ENCODE measurements at regions not wholly inside any gene's neighbourhood (a gene's known extent, or its start where the extent isn't known, plus 50 kb on each side); places are given as distances from the start of the nearest gene placed in this dataset.
"Not testable (repeated sequence)": the region's sequence is repeated elsewhere in the genome, so short reads cannot be mapped to it uniquely, and the experiment has no call there.

- not testable (repeated sequence) for DNase-seq
Observed at GRCh38 chr1:60913708-60914107, 168.7 kb upstream of the NFIA start.

DNA sequence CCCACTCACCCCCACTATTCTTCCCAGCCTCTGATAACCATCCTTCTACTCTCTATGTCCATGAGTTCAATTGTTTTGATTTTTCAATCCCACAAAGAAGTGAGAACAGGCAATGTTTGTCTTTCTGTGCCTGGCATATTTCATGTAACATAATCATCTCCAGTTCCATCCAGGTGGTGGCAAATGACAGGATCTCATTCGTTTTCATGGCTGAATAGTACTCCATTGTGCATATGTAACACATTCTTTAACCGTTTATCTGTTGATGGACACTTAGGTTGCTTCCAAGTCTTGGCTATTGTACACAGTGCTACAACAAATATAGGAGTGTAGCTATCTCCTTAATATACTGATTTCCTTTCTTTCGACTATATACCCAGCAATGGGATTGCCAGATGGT, 169.3 kb upstream of the NFIA start:
- DNase-seq: no peak

- DNase-seq: no peak
Observed at GRCh38 chr1:60911966-60912697, 170.2 kb upstream of the NFIA start.

GRCh38 chr1:60908159-60908558, 174.2 kb upstream of the NFIA start:
- no peak for DNase-seq

DNA sequence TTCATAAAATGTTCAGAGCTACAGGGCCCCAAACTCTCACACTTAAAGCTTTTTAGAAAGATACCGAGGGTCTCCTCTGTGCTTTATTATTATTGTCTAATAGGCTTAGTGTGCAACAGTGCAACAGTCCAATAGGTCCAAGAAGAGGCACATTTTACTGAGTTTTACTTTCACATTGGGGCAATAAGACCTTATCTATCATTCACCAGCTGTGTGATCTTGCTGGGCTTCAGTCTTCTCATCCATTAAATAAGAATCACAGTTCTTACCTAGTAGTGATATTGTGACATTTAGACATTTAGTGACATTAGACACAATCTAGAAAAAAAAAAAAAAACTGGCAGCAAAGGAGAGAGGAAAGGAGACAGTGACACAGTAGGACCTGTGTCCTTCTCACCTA, 175.8 kb upstream of the NFIA start:
- DNase-seq: no peak

GRCh38 chr1:60906039-60906438, 176.3 kb upstream of the NFIA start:
- no peak for DNase-seq

DNA sequence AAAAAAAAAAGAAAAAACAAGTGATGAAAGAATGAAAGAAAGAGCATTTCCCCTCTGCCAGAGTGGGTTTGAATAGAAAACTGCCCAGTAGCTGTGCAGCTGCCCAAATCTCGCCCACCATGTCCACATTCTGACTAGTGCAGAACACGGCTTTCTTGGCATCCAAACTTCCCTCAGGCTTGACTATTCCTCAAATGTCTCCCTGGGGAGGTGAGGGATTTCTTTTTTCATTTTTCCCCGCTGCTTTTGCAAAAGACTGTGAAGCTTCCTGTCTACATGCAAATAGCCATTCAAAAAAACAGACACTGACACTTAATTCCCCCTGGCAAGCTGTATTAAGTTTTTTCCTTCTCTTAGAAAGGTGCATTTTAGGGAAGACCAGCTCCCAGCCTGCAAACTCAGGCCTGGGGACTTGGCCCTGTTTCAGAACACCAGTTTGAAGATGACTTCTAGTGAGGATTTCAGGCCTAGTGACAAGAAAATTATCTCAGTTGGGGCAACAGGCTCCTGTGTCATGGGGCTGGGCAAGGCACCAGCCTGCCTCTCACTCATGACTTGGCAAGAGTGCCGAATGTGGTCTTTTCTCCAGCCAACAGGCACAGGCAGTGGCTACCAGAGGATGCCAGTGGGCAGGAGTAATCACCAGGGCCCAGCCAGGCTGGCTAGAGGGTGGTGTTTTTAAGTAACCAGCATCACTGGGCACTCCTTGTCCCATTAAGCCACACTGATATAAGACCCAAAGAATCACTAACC, 178.1 kb upstream of the NFIA start:
- DNase-seq: no peak

DNA sequence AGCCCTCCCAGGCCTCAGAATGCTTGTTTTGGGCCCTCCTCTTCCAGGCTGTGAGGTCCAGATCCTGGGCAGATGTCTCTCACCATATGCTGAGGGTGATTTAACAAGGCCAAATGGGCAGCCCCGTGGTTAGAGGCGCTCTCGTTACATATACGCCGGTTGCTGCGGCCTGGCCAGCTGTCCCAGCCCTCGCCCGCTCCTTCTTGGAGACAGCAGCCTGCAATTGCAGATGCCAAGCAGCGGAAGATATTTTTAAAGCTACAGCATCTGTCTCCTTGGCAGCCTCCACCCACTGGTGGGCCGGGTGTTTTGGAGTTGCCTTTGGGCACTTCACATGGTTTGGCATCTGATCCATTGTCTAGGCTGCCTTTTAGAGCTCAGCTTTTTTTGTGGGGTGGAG, 178.8 kb upstream of the NFIA start:
- no peak for DNase-seq

DNA sequence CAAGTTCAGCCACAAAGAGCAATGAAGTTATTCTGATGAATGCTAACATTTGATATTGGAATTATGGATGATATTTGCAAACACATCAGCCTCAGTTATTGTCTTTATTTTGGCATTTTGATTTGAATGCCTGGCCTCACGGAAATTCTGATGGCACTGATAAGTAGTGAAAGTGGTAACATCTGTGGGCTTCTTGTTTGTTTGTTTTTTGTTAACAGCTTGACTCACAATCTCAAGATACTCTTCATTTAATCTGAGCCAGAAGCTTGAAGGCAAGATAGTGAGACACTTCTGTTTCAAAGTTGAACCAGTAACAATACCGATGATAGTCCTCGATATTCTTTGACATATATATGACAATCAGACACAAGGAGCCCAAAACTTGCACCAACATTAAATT, 182.9 kb upstream of the NFIA start:
- DNase-seq: no peak

DNA sequence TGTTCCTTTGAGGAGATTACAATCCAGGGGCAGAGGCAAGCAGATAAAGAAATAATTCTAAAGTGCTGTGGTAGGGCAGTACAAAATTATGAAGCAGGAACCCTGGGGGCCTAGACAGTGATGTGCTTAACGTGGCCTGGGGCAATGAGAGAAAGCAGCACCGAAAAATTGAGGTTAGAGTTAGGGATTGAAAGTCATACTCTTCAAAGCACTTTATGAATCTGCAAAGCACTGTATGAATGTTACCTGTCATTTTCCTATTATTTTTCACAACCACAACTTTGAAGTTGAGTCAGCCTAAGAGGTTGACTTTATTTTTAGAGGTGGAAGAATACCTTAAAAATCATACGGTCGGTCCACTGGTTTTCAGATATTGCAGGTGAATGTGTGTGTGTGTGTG, 183.4 kb upstream of the NFIA start:
- DNase-seq: peak; percentile 74

DNA sequence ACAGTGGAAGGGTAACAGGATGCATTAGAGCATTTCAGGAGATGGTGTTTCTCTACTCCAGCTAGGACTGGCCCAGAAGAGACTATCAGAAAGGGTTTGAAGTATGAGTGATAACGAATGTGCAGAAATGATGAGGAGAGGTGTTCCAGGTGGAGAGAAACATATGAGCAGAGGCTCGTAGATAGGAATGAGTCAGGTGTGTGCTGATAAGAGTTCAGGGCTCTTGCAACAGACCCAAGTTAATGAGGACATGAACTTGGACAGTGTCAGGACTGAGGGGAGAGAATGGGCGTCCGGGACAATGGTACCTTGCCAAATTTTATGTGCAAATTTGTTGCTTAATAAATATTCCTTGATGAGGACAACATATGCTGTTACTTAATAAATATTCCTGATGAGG, 183.9 kb upstream of the NFIA start:
- DNase-seq: peak; percentile 15

GRCh38 chr1:60896701-60897363, 185.5 kb upstream of the NFIA start:
- DNase-seq: no peak

- DNase-seq: no peak
Observed at GRCh38 chr1:60895701-60896100, 186.7 kb upstream of the NFIA start.

GRCh38 chr1:60895252-60895651, 187.1 kb upstream of the NFIA start:
- no peak for DNase-seq

DNA sequence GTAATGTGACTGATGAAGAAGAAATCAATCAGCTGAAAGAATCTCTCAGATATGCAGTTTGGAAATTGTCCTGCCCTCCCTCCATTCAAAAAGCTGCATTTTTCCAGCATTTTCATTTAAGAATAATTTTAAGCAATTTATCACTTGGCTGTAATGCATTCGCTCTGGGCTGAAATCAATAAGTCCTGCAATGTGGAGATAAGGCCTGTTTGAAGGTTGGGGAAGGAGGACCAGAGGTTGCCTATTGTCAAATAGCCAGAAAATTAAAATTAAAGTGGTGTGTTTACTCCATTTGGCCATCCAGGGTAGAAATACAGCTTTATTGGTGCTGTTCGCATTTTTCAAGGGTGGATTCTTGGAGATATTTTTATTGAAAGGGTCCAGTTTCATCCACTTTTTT, 187.6 kb upstream of the NFIA start:
- no peak for DNase-seq

- no peak for DNase-seq
Observed at GRCh38 chr1:60894130-60894529, 188.2 kb upstream of the NFIA start.

- no peak for DNase-seq
Observed at GRCh38 chr1:60893136-60893930, 189.0 kb upstream of the NFIA start.

GRCh38 chr1:60891765-60892164, 190.6 kb upstream of the NFIA start:
- DNase-seq: no peak

DNA sequence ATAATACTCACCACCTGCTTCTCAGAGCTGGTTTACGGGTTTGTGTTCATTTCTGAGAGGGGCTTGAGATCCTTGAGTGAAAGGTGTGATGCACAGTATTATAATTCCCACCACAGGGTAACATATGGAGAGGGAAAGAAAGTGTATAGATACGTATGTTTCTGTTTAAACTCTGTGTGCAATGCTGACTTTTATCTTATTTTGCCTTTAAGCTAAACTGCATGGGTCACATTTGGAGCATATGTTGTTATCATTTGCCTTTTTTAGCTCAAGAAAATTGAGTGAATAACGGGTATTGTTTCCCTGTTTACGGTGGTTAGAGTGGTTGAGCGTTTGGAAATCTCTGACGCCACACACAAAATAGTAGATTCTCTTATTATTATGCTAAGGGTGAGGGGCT, 191.1 kb upstream of the NFIA start:
- DNase-seq: no peak

- DNase-seq: no peak
Observed at GRCh38 chr1:60890664-60891063, 191.7 kb upstream of the NFIA start.

GRCh38 chr1:60889709-60890108, 192.7 kb upstream of the NFIA start:
- no peak for DNase-seq

GRCh38 chr1:60888126-60888525, 194.2 kb upstream of the NFIA start:
- DNase-seq: no peak

DNA sequence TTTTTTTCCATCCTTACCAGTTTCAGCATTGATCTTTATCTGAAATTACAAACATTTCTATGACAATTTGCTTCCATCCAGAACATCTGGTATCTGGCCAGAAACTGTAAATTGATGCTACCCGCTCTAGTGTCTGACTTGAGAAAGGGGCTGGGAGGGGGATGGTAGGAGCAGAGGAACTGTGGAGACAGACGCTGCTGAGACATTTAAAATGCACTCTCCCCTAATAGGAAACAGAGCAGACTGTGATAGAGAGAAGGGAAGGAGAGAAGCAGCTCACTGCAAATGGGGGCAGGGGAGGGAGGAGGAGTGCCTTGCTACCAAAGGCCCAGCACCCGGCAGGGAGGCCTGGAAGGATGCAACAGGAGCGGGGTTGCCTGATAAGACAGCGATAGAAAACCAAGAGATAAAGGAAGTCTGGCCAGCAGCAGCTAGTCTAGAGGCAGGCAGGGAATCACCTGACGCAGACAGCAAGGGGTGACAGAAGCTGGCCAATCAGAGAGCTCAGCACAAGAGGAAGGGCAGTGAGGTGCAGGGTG, 195.5 kb upstream of the NFIA start:
- DNase-seq: no peak

All from activated CD4-positive, alpha-beta T cell treated with anti-CD3 and anti-CD28 coated beads, Interleukin-10, Interleukin-2, amounts not matched to agents 100 ng/mL and 50 ng/mL, durations not matched to agents 16 hours and 8 hours (primary cell).